H1 (cell line): ENCODE measurements at regions not wholly inside any gene's neighbourhood (a gene's known extent, or its start where the extent isn't known, plus 50 kb on each side); places are given as distances from the start of the nearest gene placed in this dataset.

Experiments
- CHD1 ChIP-seq: IDR thresholded peaks from 2 replicates; pipeline ENCODE4 v1.6.1; 2012; ENCODE audit warnings: low read depth, low read length, improper control_type of control experiment
- CHD7 ChIP-seq: fragments of 300-600 bp; sonication (generic); IDR thresholded peaks from 2 replicates; pipeline ENCODE4 v1.7.1; 2012; ENCODE audit warnings: low read length, moderate library complexity, mild to moderate bottlenecking, inconsistent platforms; ENCODE audit not compliant: insufficient replicate concordance
- EP300 ChIP-seq, 2 experiments: IDR thresholded peaks; 1 replicate in 1 of 2; 2 replicates in 1 of 2; pipeline ENCODE4 v1.6.1; 2011 to 2012; ENCODE audit warnings: low read depth in 2 of 2, low read length in 2 of 2, mild to moderate bottlenecking in 2 of 2, borderline replicate concordance in 1 of 2, inconsistent platforms in 1 of 2, moderate library complexity in 1 of 2

GRCh38 chr12:28065374-28065773, 92.8 kb upstream of the PTHLH start (continued):
- TF ChIP-seq CHD7 (no peak), EP300 (IDR thresholded peaks at IDR 0.05; ENCODE audit: borderline replicate concordance in 1 of 2, low read depth in 2 of 2, low read length in 2 of 2) (no peak), CHD1 (no peak)
